ENCODE measurements at regions not wholly inside any gene's neighbourhood (a gene's known extent, or its start where the extent isn't known, plus 50 kb on each side); places are given as distances from the start of the nearest gene placed in this dataset.

GRCh38 chr10:90420637-90421318 lies 437.1 kb downstream of the HTR7 start:
- no peak for DNase-seq

DNA sequence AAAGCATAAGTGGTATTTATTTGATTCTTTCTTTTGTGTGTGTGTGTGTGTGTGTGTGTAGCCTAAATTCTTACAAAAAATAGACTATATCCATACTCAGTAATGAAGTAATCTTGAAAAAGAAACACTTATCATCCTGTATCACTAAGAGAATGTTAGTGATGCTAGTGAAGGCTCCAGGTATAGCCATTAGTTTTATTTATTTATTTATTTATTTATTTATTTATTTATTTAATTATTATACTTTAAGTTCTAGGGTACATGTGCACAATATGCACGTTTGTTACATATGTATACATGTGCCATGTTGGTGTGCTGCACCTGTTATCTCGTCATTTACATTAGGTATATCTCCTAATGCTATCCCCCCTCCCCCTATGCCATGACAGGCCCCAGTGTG lies 436.0 kb downstream of the HTR7 start:
- no peak for DNase-seq

DNA sequence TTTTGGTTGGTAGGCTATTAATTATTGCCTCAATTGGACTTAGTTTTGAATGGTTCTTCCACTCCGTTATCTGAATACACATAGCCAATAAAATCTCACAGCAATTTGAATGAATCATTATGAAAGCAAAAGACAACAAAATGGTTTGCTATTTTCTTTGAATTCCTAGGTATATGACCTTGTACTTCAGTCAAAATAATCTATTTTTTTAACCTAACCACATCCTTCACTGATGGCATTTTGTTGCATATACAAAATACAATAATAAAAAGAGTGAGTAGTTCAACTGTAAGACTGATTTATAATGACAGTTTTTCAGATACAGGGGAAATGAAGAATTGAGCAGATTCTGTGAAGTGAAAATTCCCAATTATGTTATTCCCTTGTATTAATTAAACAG lies 433.1 kb downstream of the HTR7 start:
- no peak for DNase-seq

DNA sequence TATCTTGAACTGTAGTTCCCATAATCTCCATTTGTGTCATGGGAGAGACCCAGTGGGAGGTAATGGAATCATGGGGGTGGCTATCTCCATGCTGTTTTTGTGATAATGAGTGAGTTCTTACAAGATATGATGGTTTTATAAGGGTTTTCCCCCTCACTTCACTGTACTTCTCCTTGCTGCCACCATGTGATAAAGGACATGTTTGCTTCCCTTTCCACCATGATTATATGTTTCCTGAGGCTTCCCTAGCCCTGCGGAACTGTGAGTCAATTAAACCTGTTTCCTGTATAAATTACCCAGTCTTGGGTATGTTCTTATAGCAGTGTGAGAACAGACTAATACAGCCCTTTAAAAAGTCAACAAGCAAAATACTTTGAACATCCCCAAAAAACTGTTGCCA lies 427.7 kb downstream of the HTR7 start:
- no peak for DNase-seq

DNA sequence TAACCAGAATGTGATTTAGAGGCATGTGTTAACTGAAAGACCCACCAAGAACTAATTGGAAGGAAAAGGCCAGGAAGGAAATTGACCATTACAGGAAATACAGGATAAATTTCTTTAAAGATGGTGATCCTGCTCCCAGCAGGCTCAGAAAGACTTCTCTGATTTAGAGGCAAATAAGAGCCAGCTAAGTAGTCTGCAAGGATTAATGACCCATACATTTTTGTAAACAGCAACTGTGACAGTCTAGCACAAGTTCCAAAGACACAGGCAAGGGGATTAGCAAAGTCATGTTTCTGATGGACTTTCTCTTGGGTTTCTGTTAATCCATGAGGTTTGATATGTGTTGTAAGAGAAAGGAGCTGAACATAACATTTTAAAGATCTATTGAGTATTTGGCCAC lies 425.0 kb downstream of the HTR7 start:
- no peak for DNase-seq

DNA sequence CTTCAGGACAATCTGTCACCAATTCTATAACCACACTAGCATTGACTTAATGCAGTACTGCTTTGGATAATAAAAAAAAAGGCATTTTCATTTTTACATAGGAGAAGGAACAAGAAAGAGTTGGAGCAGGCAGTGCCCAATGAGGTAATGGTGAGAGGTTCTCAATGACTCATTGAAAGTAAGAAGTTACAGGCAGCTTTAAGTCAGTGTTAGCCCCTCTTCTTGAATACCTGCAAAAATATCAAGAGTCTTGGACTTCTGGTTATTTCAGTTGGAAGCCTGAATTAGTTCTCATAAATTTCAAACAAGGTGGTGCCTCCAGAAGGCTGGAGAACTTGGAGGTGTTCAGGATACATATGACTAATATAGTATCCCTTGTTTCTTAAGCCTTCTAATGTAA lies 422.5 kb downstream of the HTR7 start:
- DNase-seq = no peak

DNA sequence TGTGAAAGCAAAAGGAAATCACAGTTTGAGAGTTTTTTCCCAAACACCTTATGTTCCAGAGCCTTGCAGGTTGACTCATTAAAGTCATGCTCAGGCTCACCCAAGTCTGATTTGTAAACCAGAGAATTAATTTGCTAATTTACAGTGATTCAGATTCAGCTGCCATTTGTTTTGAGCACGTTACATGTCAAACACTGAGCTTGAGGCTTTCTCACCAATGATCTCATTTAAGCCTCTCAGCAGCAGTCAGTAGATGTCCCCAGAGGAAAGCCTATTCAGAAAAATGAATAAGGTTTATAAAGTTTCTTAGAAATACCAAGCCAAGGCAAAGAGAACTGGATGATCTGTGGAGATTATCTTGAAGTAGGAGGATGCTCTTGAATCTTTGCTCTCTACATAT lies 420.4 kb downstream of the HTR7 start:
- DNase-seq = no peak

DNA sequence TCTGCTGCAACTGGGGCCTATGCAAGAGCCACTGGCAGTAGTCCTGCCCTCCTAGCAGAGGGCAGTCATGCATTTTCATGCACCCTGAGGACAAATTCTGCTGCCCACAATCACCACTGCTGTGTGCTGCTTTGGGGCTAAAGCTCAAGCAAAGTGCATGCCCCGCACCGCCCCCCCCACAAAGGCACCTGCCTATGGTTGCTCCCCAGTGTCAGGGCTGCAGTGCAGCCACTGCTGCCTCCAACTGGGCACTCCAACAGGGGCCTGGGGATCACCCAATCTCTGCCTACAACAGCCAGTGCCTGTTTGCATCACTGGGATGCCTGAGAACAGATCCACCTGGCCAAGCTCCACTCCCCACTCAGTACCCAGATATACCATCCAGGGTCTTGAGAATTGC lies 417.0 kb downstream of the HTR7 start:
- DNase-seq = no peak

- DNase-seq = no peak
These were observed 414.5 kb downstream of the HTR7 start for GRCh38 chr10:90443342-90443741.

DNA sequence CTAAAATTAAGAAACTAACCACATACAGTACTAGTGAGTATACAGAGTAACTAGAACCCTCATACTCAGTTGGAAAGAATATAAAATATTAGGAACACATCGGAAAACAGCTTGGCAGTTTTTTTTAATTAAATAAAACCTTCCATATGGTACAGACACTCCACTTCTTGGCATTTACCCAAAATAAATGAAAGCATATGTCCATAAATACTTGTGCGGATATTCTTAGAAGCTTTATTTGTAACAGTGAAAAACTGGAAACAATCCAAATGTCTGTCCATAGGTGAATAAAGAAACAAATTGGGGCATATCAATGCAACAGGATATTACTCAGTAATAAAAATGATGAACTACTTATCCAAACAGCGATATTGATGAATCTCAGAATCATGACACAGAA lies 410.0 kb downstream of the HTR7 start:
- DNase-seq = no peak

DNA sequence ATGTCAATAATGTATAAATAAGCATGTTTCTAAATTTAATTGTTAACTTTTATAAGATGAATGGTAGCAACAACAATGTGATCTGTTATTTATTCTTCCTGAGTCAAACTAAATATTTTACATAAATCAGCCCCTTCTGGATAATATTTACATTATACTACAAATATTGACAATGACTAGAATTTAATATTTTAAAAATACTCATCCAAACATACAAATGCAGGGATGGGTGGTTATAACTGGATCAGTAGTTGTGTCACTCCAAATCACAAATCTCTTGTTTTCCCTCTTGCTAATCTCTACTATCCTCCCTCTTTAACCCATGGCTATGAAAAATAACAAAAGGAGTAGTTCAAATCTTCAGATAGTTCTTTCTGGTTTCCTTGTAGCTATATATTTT lies 407.0 kb downstream of the HTR7 start:
- DNase-seq = no peak

DNA sequence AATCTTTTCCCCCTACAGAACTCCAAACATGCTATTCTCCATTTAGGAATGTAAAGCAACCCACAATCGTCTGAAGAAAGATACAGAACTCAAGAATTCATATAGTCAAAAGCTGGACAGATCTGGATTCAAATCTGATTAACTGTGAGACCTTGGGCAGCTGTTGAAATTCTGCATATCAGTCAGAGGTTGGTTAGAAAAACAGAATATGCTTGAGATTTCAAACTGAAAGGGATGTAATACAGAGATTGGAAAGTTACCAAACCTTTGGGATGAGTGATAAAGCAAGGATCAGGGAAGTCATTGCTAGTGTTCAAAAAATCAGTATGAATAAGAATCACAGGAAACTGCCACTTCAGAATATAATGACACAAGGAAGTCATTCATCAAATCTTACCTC lies 406.6 kb downstream of the HTR7 start:
- DNase-seq = no peak

DNA sequence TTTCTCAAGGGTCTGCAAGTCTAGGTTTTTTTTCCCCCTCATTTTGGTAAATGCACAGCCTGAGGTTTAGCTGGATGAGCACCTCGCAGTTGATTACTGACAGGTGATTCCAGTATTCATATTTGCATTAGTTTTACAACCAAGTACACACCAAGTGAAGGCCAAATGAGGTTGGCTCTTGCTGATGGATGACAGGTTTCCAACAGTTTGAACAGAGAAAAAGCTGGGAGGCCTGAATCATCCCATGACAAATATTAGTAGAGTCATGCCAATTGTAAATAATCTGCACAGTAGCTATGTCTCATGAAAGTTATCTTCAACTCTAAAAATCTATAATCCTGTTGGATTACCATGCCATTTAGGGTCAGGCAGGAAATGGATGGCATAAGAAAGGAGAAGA lies 399.8 kb downstream of the HTR7 start:
- DNase-seq = no peak

DNA sequence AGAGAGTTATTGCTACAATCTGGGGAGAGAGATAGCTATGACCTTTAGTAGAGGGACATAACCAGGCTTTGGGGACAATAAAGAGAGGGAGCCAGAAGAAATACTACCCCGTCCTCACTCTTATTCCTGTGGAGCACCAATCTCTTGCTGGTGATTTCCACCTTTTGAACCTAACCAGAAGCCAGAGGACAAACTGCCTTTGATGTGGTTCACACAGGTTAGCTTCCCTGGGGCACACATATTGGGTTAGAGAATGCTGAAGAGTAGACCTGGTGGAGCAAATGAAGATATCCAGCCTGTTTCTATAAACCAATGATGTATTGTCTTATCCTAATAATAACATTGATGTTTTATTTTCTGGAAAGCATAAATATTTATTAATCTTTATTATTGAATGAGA lies 399.3 kb downstream of the HTR7 start:
- no peak for DNase-seq

GRCh38 chr10:90461437-90462155 lies 396.2 kb downstream of the HTR7 start:
- no peak for DNase-seq

DNA sequence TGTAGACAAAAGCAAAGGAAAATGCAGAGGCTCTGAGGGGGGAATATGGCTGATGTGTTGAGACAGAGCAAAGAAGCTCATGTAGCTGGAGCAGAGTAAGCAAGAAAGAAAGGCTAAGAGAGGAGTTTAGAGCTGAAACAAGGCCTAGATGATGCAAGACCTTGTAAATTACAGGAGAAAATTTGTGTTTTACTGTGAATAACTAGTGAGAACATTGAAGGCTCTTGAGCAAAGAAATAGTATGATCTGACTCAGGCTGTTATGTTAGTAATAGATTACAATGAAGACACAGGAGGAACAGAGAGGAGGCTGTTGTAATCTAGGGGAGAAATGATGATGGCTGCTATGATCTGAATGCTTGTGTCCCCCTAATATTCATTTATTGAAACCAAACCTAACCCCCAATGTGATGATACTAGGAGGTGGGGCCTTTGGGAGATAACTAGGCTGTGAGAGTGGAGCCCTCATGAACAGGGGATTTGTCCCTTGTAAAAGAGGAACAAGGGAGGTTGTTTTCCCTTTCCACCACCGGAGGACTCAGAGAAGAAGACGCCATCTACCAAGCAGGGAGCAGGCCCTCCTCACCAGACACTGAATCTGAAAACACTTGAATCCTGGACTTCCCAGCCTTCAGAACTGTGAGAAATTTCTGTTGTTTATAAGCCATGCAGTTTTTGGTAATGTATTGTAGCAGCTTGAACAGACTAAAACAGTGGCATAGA lies 394.9 kb downstream of the HTR7 start:
- DNase-seq = no peak

DNA sequence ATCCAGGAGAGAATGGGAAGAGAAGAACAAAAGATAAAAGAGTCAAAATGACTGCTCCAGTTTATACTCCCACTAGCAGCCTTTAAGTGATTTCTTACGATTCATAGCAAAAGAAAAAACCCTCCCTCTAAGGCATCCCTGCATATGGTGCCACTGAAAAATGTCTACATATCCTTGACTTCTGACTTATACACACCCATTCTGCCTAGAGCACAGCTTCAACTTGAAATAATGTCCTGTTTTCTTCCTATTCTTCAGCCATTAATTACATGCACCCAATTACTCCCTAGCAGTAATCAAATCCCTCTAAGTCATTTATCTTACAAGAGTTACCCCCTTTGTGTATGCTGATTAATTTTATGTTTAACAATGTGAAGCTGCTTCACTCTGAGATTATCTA lies 393.5 kb downstream of the HTR7 start:
- DNase-seq = no peak

DNA sequence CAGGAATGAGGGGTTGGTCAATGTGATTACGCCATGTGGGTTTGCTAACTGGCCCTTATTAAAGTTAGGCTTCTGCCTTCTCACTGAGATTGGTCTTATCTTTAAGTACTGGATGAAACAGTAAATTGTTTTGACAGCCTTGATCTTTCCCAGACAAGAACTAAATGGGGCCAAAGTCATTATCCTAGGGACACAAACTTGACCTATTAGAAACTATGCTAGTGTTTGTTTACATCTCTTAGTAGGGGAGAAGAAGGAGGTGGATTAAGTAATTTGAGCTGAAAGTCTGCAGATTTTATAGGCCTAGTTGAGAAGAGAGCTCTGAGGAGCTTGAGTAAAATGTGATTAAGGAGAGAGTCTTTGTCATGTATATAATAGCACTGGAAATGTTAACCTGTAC lies 386.9 kb downstream of the HTR7 start:
- no peak for DNase-seq

DNA sequence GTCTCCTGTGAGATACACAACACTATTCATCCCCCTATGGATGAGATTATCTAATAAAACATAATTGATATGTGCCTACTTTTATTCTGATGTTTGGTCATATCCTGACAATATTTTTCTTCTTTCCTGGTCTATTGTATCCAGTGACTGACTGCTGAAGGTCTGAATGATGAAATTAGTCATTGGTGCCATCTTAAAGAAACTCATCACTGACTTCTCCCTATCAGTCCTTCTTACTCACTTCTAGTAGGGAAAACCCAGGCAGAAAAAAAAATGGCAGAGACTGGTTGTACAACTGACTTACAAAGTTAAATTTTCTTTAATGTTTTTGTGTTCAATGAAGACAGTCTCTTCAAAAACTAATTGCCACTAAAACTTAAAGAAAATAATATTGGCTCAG lies 377.4 kb downstream of the HTR7 start:
- no peak for DNase-seq

DNA sequence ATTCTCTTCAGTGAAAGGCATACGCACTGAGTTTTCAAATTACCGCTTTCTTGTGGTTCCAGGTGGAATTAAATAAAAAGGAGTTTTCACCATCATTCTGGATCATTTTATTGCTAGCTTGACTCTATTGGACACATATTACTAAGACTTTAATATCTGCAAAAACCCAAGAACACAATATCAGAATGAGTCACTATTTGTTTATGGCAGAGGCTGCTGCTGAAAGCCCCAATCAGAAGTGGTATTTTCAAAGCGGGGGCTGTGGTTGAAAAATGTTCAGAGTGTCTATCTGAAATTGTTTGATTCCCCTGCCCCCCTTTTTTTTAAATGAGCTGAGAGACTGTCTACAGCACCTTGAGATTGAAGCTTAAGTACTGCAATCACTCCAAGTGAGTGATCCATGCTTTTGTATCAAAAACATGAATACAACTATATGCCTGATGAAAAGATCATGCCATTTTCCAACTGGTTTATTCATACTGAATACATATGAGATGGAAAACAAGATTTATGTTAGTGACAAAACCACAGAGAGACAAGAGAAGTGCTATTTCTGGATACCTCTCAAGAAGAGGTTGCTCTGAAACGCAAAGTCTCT lies 376.4 kb downstream of the HTR7 start:
- DNase-seq = no peak

DNA sequence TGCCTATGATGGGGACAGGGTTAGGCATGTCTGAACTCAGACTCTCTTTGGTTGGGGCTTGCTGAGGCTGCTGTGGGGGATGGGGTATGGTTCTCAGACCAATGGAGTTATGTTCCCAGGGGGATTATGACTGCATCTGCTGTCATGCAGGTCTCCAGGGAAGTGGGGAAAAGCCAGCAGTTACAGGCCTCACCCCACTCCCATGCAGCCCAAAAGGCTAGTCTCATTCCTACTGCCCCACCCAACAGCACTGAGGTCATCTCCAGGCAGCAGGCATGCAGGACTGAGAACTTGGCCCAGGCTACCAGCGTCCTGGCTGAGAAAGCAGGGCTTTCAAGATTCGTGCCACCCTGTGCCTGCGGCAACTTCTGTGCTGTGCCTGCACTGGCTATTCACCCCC lies 373.3 kb downstream of the HTR7 start:
- DNase-seq = no peak

DNA sequence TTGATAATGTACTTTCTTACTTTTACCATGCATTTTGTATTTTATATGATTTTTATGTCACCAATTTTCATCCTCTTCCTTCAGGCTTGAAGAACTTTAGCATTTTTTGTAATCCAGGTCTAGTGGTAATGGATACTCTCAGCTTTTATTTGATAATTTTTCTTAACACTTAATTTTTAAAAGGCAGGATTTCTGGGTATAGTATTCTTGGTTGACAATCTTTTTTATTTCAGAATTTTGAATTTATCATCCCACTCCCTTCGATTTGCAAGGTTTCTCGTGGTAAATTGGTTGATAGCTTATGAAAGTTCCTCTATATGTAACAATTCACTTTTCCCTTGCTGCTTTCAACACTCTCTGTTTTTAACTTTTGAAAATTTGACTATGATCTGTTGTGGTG lies 363.7 kb downstream of the HTR7 start:
- no peak for DNase-seq

DNA sequence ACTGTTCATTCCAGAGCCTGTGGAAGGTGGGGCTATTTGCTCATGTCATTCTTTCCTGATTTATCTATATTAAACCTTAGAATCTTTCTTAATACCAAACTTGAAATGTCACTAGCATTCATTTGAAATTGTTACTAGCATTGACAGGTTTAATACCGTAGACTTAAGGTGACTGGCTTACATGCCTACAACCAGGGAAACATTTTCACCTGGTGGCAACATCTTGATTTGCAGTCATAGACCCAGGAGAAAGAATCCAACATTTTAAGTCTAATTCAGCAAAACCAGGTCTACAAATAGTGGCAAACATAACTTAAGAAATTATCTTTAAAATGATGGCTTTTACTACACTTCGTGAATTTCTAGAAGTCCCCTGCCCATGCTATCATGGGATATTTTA lies 353.7 kb downstream of the HTR7 start:
- no peak for DNase-seq

- DNase-seq = no peak
These were observed 331.1 kb downstream of the HTR7 start for GRCh38 chr10:90526721-90527120.
